ENCODE measurements at regions not wholly inside any gene's neighbourhood (a gene's known extent, or its start where the extent isn't known, plus 50 kb on each side); places are given as distances from the start of the nearest gene placed in this dataset.

GRCh38 chr2:56107502-56108220 is 76.1 kb upstream of the CCDC85A start:
- no peak for TF ChIP-seq RAD21 (IDR thresholded peaks at IDR 0.05; ENCODE audit: low read length)
- no peak for TF ChIP-seq POLR2A (IDR thresholded peaks at IDR 0.05; ENCODE audit: low read depth, low read length)
- TF ChIP-seq CTCF (conservative IDR thresholded peaks at IDR 0.05; ENCODE audit: low read depth, low read length), result no peak
- TF ChIP-seq MXI1 (IDR thresholded peaks at IDR 0.05; ENCODE audit: borderline replicate concordance, low read depth, low read length), result no peak

All from IMR-90 (cell line).